Neutrophil (primary cell): ENCODE measurements at regions not wholly inside any gene's neighbourhood (a gene's known extent, or its start where the extent isn't known, plus 50 kb on each side); places are given as distances from the start of the nearest gene placed in this dataset.
"Not testable (repeated sequence)": the region's sequence is repeated elsewhere in the genome, so short reads cannot be mapped to it uniquely, and the experiment has no call there.

Experiments used
- H3K27ac ChIP-seq: fragments of 200-600 bp; sonication (generic); 2 replicates; pipeline ENCODE4 v1.5.1; 2016; ENCODE audit warnings: mild to moderate bottlenecking, moderate library complexity
- H3K27me3 ChIP-seq: fragments of 200-600 bp; sonication (generic); 2 replicates; pipeline ENCODE4 v1.6.0; 2016; ENCODE audit warnings: mild to moderate bottlenecking
- H3K36me3 ChIP-seq: fragments of 200-600 bp; sonication (generic); 2 replicates; pipeline ENCODE4 v1.5.1; 2017
- H3K4me1 ChIP-seq, 2 experiments: fragments of 200-600 bp in 1 of 2; sonication (generic) in 1 of 2; 1 replicate in 1 of 2; 2 replicates in 1 of 2; pipeline versions ENCODE4 v1.5.1 to v1.6.1; 2013 to 2016; ENCODE audit warnings: low read depth in 1 of 2, low read length in 1 of 2, mild to moderate bottlenecking in 1 of 2, moderate library complexity in 1 of 2; ENCODE audit not compliant: control insufficient read depth in 1 of 2, insufficient read depth in 1 of 2
- H3K4me3 ChIP-seq, 2 experiments: fragments of 200-600 bp in 1 of 2; sonication (generic) in 1 of 2; 1 replicate in 1 of 2; 2 replicates in 1 of 2; pipeline ENCODE4 v1.5.1; 2013 to 2016; ENCODE audit warnings: low read depth in 1 of 2, low read length in 1 of 2, mild to moderate bottlenecking in 1 of 2, moderate library complexity in 1 of 2
- H3K9me3 ChIP-seq: fragments of 200-600 bp; sonication (generic); 2 replicates; pipeline ENCODE4 v1.5.1; 2016
- TF ChIP-seq, protein P1 (sequence below): fragments of 200-600 bp; sonication (generic); IDR thresholded peaks from 2 replicates; pipeline ENCODE4 v1.5.1; 2016; ENCODE audit warnings: antibody characterized with exemption

GRCh38 chr1:95778217-95778616, 544.2 kb downstream of the RWDD3 start:
- TF ChIP-seq, protein P1, sequence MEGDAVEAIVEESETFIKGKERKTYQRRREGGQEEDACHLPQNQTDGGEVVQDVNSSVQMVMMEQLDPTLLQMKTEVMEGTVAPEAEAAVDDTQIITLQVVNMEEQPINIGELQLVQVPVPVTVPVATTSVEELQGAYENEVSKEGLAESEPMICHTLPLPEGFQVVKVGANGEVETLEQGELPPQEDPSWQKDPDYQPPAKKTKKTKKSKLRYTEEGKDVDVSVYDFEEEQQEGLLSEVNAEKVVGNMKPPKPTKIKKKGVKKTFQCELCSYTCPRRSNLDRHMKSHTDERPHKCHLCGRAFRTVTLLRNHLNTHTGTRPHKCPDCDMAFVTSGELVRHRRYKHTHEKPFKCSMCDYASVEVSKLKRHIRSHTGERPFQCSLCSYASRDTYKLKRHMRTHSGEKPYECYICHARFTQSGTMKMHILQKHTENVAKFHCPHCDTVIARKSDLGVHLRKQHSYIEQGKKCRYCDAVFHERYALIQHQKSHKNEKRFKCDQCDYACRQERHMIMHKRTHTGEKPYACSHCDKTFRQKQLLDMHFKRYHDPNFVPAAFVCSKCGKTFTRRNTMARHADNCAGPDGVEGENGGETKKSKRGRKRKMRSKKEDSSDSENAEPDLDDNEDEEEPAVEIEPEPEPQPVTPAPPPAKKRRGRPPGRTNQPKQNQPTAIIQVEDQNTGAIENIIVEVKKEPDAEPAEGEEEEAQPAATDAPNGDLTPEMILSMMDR = no peak
- Histone ChIP-seq H3K4me1 (no peaks in the 10 kb centered on the region), H3K36me3 (no peaks in the 10 kb centered on the region), H3K27me3 (no peaks in the 10 kb centered on the region), H3K27ac (no peak overlapping the region), H3K9me3 (no peaks in the 10 kb centered on the region), H3K4me3 (no peak overlapping the region)

DNA sequence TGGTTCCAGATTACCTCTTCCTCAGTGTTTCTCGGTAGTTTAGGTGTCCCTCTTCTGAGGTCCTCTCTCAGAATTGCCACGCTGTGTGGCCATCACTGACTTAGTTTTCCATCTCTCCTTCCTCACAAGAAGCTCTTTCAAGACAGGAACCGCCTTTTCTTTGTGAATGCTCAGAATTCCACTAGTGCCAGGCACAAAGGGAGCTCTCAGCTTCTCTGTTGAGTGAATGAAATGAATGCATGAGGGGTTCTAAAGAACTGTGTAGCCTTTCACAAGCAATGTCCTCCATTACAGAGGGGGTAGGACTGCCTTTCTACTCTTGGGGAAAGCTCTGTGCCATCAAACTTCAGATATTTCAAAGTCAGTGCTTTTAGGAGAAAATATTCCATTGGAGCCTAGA, 546.8 kb downstream of the RWDD3 start:
- Histone ChIP-seq H3K4me1 (no peaks in the 10 kb centered on the region), H3K9me3 (no peaks in the 10 kb centered on the region), H3K27ac (no peak overlapping the region), H3K36me3 (no peaks in the 10 kb centered on the region), H3K4me3 (no peak overlapping the region), H3K27me3 (no peaks in the 10 kb centered on the region)
- TF ChIP-seq, protein P1 = no peak

- H3K36me3 ChIP-seq = no peaks in the 10 kb centered on the region
- TF ChIP-seq, protein P1 = no peak
- no peak overlapping the region for H3K4me3 ChIP-seq
Measured at GRCh38 chr1:95790136-95790535, 556.1 kb downstream of the RWDD3 start.

GRCh38 chr1:95793893-95794292, 559.9 kb downstream of the RWDD3 start:
- Histone ChIP-seq H3K4me1 (no peaks in the 10 kb centered on the region), H3K27ac (no peak overlapping the region)

More at GRCh38 chr1:95790136-95790535, 556.1 kb downstream of the RWDD3 start:
- Histone ChIP-seq H3K9me3 (no peaks in the 10 kb centered on the region), H3K27ac (no peak overlapping the region), H3K27me3 (no peaks in the 10 kb centered on the region), H3K4me1 (no peaks in the 10 kb centered on the region)

DNA sequence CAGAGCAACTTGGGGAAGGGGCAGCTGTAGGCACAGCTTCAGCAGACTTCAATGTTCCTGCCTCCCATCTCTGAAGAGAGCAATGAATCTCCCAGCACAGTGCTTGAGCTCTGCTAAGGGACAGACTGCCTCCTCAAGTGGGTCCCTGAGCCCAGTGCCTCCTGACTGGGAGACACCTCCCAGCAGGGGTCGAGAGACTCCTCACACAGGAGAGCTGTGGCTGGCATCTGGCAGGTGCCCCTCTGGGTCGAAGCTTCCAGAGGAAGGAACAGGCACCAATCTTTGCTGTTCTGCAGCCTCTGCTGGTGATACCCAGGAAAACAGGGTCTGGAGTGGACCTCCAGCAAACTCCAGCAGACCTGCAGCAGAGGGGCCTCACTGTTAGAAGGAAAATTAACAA, 563.8 kb downstream of the RWDD3 start:
- H3K4me1 ChIP-seq, H3K27ac ChIP-seq, H3K9me3 ChIP-seq, H3K27me3 ChIP-seq, H3K36me3 ChIP-seq, H3K4me3 ChIP-seq: not testable (repeated sequence)

More at GRCh38 chr1:95793893-95794292, 559.9 kb downstream of the RWDD3 start:
- TF ChIP-seq, protein P1 = no peak
- no peak overlapping the region for H3K4me3 ChIP-seq
- no peaks in the 10 kb centered on the region for H3K9me3 ChIP-seq
- H3K27me3 ChIP-seq = no peaks in the 10 kb centered on the region
- no peaks in the 10 kb centered on the region for H3K36me3 ChIP-seq

GRCh38 chr1:95806171-95806570, 572.2 kb downstream of the RWDD3 start:
- Histone ChIP-seq H3K9me3 (no peaks in the 10 kb centered on the region), H3K4me3 (no peak overlapping the region), H3K36me3 (no peaks in the 10 kb centered on the region), H3K27me3 (no peaks in the 10 kb centered on the region), H3K4me1 (no peaks in the 10 kb centered on the region), H3K27ac (no peak overlapping the region)
- TF ChIP-seq, protein P1 = no peak
